NCI-H146 (cell line): ENCODE measurements at regions not wholly inside any gene's neighbourhood (a gene's known extent, or its start where the extent isn't known, plus 50 kb on each side); places are given as distances from the start of the nearest gene placed in this dataset.
"Not testable (repeated sequence)": the region's sequence is repeated elsewhere in the genome, so short reads cannot be mapped to it uniquely, and the experiment has no call there.

Source experiments
- DNase-seq: peaks from one replicate; lab custom pipeline; 2025; lab: John Stamatoyannopoulos, UW

DNA sequence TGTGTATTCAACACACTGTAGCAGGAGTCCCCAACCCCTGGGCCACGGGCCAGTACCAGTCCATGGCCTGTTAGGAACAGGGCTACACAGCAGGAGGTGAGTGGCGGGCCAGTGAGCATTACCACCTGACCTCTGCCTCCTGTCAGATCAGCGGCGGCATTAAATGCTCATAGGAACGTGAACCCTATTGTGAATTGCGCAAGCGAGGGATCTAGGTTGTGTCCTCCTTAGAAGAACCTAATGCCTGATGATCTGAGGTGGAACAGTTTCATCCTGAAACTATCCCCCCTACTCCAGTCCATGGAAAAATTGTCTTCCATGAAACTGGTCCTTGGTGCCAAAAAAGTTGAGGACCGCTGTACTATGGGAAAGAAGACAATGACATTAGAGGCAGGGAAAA, 386.9 kb downstream of the PREX1 start:
- DNase-seq = no peak

DNA sequence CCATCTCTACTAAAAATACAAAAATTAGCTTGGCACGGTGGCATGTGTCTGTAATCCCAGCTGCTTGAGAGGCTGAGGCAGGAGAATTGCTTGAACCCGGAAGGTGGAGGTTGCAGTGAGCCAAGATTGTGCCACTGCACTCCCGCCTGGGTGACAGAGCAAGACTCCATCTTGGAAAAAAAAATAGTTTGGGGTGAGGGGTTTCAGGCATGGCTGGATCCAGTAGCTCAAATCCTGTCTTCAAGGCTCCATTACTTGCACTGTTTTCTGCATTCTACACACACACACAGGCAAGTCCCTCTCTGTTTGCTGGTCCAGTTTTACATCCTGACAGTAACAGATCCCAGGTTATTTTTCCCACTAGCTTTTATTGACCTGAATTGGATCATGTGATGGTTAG, 387.5 kb downstream of the PREX1 start:
- DNase-seq = not testable (repeated sequence)

DNA sequence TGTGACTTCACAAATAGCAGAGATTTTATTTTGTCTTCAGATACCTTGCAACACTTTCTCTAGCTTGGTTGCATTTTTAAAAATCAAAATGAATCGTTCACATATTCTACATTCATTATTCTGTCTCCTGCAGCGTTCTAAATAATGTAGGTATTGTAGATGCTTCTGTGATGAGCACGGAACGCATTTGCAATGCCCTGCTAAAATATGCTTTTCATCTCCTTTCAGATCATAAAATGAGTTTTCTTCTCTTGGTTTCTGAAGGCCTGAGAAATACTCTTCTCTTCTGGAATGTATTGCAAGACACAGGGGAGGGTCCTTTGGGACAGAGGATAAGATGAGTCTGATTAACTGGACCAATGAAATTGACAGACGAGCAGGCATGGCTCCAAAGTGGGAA, 390.7 kb downstream of the PREX1 start:
- DNase-seq = no peak

DNA sequence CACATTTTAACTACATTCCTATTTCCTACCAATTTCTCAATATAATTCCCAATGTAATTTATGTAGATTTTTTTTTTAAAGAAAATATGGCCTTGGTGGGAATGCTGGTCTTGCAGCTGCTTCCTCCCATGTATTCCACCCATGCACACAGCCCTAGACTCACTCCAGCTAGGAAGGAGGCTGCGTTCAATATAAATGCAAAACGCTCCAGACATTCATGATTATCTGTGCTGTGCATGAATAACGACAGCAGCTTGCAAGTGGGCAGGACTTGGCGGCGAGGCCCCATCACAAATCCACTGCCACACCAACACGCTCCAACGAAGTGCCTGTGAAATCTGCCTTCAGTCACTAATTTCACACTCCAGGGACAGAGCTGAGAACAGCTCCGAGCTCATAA, 391.2 kb downstream of the PREX1 start:
- not testable (repeated sequence) for DNase-seq

DNA sequence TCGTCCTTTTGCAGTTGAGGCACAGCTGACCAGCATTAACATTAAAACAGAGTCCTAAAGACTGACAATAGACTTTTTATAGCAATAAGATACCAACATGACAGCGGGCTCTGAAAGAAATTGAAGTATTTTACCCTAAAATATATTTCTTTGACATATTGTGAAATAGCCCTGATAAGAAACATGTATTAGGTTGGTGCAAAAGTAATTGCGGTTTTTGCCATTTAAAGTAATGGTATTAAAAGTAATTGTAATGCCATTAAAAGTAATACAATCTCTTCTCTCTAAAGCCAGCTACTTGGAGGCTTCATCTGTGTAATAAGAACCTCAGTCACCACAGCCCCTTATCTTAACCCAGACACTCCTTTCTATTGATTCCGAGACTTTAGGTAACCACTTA, 394.6 kb downstream of the PREX1 start:
- DNase-seq = no peak

DNA sequence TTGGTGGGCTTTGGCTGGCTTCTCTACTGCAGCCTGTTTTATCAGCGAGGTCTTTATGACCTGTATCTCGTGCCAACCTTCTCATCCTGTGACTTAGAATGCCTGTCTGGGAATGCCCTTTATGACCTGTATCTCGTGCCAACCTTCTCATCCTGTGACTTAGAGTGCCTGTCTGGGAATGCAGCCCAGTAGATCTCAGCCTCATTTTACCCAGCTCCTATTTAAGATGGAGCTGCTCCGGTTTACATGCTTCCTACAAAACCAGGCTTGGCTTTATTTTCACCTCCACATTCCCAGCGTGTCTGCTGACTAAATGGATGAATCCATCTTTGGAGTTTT, 395.3 kb downstream of the PREX1 start:
- DNase-seq = no peak

DNA sequence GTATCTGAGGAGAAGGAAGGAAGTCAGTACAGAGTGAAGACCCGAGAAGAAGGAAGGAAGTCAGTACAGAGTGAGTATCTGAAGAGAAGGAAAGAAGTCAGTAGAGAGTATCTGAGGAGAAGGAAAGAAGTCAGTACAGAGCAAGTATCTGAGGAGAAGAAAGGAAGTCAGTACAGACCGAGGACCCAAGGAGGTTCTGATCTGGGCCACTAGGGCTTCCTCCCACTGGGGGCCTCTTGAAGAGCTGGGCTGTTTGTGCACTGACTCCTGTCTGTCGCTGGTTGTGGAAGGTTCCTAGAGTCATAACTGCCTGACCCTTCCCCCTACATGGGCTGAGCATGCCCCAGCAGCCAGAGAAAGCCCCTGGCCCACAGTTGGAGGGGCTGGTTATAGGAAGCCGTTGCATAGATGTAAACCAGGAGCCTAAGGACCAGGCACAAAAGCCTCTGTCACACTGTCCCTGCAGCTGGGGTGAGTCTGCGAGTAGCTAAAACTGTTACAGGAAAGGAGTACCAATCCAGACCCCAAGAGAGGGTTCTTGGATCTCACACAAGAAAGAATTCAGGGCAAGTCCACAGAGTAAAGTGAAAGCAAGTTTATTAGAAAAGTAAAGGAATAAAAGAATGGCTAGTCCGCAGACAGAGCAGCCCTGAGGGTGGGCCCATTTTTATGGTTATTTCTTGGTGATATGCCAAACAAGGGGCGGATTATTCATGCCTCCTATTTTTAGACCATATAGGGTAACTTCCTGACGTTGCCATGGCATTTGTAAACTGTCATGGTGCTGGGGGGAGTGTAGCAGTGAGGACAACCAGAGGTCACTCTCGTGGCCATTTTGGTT, 395.9 kb downstream of the PREX1 start:
- DNase-seq = no peak

DNA sequence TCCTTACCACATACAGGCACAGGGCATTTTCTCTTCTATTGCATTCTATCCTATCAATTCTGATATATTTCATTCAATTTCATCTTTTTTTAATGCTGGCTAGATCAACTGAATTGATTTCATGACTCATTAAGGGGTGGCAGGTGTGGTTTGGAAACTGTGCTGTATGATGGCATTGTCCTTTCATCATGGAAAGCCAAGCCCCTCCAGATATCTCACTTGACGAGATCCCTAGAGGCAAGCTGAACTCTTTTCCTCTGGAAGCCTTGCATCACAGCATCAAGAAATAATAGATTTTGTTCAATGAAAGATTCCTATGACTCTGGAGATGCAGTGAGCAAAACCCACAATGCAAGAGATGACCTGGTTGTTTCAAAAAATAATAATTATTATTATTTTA, 401.2 kb downstream of the PREX1 start:
- DNase-seq = no peak

DNA sequence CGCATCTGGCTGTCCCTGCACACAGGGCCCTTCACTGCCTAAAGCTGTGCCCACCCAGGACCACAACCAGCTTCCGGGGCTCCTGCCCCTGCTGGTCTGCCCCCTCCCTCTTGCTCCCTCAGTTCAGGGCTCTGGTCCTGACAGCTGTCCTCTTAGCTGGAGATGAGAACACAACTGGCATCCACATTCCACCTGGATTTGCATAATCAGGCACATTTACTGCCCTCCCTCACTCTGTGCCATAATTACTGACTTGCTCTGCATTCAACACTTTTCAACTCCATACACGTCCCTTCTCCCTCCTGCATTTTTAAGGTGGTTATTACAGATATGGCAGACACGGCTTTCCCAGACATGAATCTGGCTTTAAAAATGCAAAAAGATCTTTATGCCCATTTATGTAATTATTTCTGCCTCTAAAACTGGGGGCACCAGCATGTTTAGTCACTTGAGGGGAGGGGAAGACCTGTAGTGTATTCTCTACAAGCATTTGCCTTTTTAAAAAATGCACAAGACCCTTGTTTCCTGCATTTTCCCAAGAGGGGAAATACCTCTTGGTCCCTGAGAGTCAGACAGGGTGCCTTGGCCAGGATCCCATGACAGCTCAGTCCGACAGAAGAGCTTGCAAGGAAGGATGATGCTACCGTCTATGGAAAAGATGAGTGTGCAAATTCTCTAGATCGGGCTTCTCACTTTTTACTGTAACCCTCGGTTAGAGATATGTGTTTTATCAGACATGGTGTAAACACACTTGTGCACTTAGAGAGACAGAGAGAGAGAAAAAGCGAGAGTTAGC, 401.8 kb downstream of the PREX1 start:
- no peak for DNase-seq

DNA sequence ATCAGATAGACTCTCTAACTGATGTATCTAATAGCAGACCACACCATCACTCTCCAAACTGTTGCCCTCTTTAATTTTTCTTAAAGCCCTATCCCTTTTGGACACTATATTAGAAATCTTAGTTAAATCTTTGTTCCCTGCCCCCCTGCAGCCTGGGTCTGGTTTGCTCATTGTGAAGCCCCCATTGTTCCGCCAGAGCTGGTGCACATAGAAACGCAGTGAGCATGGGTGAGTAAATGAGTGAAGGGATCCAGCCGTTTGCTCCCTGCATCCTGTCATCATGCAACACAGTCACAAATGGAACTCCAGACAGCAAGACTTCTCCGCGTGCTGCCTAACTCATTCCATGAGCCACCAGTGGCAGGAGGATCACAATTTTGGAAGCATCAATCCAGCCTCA, 402.5 kb downstream of the PREX1 start:
- DNase-seq = no peak

DNA sequence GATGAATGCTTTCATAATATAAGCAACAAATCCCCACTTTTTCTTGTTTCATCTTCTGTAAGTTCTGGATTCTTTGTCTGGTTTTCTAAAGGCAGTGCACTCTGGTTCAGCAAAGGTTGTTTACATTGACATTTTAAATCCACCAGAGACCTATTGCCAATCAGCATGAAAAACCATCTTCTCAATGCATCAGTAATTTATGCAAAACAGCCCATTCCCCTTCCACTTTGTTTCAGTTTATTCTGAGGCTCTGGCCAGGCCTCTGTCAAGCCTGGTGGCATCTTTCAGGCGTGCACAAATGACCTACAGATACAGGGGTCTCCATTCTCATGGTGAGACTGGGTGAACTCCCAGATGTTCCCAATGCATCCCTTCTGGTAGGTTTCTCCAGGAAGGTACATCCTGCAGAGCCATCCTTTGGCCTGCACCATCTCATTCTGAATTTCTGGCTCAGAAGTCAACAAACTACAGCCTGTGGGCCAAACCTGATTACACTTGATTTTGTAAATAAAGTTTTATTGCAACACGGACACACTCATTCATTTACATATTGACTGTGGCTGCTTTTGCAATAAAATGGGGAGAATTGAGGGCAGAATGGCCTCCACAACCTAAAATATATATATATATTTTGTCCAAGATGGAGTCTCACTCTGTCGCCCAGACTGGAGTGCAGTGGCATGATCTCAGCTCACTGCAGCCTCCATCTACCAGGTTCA, 405.4 kb downstream of the PREX1 start:
- DNase-seq = no peak

DNA sequence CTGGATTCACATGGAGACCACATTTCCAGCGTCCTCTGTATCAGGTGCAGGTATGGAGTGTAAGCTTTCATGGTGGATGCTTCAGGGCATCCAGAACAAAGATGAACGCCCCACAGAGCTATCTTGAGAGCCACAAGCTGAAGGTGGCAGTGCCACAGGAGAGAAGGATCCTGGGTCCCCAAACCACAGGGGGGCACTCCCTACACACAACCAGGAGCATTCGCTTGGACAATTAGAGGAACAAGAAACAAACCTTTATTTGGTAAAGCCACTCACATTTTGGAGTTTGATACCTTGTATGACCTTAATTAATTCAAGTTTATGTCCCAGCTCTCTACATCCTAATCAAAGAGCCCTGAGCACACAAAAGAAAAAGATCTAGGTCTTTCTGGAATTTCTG, 406.3 kb downstream of the PREX1 start:
- DNase-seq = no peak

DNA sequence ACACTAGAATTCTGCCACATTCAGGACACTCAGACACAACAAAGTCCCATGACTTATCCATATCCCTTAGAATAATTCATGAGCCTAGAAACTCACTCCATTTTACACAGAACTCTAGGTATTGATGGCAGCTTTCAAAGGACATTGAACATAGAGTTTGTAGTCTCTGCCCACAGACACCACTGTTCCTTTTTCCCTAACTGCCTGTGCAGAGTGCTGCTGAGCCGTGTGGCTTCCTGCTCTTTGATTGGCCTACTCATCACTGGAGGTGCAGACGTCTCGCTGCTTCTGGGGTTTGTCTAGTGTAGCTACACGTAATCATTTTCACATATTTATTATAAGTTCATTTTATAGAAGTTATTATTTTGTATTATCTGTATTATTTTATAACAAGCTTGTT, 407.6 kb downstream of the PREX1 start:
- DNase-seq = no peak

DNA sequence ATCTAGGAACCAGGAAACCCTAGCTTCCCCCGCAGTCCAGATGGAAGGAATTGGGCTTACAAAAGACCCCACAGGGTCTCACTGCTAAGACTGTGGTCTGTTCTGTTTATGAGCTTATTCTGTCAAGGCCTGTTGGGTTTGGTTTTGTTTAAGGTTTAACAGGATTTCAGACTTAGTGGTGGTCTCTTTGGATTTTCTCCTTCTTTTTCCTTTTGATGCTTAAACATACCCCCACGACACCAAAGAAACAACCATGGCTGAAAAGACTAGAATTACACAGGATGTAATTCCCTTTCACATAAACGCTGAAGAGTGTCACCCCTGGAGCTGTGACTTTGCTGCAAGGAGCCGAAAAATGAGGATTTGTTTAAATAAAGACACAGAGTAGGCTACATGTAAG, 408.6 kb downstream of the PREX1 start:
- DNase-seq = no peak

DNA sequence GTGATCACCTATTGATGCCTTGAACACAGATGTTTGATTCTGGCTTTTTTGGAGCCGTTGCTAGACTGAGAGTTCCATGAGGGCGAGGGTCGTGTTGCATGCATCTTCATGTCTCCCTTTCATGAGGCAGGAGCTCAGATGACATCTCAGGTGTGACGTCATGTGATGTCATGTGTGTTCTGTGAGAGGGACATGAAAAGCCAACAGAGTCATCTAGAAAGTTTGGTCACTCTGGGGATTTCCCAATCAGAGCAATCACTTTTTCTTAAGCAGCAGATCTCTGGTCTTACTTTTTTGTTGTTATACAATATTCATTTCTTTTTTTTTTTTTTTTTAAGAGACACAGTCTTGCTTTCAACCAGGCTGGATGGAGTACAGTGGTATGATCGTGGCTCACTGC, 411.8 kb downstream of the PREX1 start:
- no peak for DNase-seq

DNA sequence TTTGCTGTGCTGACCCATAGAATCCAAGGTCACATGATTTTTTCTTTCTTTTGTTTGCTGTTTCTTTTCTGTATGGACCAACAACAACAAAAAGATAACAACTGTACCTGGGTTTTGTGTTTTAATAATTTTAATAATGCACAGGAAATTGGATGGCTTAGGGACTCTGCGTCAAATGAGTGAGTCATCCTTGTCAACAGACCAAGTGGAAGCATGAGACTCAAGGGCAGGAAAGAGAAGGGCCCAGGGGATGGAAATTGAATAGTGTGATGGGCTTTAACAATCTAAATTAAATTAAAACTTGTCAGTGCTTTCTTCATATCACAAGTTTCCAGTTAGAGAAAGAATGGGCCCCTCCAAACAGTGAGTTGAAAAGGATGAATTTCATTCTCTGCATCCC, 413.0 kb downstream of the PREX1 start:
- no peak for DNase-seq

DNA sequence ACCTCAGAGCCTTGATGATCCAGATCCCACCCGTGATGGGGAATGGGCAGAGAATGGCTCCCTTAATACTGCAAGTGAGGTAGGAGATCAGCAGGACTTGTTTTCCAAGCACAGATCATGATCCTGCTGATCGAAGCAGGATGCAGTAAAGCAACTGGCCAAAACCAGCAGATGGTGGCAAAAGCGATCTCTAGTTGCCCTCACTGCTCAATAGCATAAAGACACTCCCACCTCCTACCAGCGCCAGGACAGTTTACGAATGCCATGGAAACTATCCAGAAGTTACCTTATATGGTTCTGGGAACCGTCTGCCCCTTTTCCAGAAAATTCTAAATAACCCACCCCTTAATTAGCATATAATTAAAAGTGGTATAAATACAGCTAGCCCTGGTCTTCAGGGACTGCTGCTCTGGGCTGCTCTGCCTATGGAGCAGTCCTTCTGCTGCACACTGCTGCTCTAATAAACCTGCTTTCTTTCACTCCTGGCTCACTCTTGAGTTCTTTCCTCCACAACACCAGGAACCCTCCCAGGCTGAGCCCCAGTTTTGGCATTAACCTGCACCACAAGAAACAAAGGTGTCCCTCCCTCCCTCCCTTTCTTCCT, 415.8 kb downstream of the PREX1 start:
- DNase-seq = no peak

DNA sequence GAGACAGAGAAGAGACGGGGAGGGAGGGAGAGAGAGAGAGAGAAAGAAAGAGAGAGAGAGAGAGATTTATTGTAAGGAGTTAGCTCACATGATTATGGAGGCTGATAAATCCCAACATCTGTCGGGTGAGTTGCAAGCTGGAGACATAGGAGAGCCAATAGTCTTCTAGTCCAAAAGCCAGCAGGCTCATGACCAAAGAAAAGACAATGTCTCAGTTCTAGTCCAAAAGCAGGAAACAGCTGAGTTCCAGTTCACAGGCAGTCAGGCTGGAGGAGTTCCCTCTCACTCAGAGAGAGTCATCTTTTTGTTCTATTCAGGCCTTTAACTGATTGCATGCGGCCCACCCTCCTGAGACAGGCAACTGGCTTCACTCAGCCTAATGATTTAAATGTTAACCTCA, 416.6 kb downstream of the PREX1 start:
- DNase-seq = no peak

DNA sequence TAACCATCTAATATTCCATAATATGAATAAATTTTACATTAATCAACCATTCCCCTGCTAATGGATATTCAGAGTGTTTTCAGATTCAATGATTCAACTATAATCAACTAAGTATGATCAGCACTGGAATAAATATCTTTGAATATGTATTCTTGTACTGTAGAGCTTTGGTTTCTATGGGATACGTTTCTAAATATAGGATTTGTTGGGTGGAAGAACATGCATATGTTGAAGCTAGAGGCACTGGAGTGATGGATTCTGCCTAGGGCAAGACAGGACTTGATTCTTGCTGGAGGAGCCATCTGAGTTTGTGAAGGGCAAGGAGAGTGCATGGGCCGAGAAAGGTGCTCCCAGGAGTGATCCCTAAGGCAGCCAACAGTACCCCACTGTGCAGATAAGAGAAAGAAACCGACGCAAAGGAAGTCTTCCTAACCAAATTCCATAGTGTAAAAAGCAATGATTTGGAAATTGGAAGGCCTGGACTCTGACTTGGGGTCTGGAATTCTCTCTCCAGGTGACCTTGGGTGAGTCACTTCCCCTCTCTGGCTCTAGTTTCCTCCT, 418.7 kb downstream of the PREX1 start:
- no peak for DNase-seq

DNA sequence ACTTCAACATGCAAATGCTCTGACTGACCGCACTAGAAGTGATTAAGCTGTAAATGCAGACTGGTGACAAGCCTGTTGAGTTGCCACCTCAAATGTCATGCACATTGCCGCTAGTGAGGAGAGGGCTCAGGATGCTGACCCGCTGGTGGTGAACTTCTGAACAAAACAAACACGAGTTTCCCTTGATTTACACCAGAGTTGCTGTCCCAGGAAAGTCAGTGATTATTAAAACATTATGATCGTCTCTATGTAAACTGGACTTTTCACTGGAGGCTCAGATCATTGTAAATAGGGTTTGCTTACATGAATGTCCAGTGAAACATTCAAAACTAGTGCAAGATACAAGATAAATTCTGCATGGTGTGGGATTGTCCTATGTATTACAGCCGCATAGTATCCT, 420.1 kb downstream of the PREX1 start:
- DNase-seq = no peak

DNA sequence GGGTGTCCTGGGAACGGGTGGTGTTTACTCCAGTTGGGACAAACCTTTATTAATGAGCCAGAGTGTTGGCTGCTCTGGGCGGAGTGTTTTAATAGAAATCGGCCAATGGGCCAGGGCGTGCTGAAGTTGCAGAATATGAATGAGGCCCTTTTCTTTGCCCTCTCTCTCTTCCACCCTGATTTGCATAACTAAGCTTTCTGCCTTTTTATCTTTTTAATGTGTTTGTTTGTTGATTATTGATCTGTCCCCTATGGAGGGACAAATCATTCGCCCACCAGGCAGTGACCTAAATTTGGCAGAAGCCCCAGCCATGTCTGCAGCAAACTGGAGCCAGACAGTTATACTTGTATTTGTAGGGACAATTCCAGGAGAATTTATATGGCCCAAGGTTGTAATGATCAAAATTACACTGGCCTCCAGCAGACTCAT, 420.9 kb downstream of the PREX1 start:
- DNase-seq = no peak

DNA sequence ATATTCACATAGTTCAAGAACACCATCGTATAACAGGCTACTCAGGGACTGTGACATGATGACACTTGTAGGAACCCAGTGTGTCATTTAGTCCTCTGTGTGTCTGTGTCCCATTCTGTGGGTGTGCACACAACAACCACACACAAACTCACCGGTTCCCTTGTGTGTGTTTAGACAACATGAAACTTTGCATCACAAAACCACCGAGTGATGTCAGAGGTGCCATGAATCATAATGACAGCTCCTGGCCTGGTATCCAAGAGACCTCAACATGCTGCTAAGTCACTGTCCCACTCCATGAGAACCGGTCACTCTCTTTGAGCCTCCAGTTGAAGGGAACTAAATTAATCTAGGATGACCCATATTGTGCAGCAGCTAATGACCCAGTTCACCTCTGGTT, 421.3 kb downstream of the PREX1 start:
- no peak for DNase-seq
